ENCODE measurements at regions not wholly inside any gene's neighbourhood (a gene's known extent, or its start where the extent isn't known, plus 50 kb on each side); places are given as distances from the start of the nearest gene placed in this dataset.
"Not testable (repeated sequence)": the region's sequence is repeated elsewhere in the genome, so short reads cannot be mapped to it uniquely, and the experiment has no call there.

GRCh38 chr15:98088307-98088945 lies 127.9 kb downstream of the ARRDC4 start:
- DNase-seq (ENCODE audit: low spot score): not testable (repeated sequence)

- not testable (repeated sequence) for DNase-seq (ENCODE audit: low spot score)
These were observed 128.8 kb downstream of the ARRDC4 start for GRCh38 chr15:98089352-98089751.

DNA sequence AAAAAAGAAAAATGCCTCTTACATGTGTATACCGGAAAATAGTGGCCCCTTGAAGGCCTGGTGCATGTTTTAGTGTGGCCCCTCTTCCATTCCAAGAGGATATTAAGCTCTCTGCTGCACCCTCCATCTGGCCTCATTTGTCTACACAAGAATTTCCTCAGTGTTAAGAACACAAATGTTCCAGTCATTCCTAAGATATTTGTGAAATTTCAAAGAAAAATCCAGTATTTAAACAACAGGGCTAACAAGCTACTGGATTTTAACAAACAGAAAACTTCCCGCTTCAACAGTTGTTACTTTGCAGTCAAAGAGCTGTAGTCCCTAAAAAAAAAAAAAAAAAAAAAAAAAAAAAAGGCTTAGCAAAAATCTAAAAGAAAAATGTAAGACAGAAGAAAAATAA lies 137.5 kb downstream of the ARRDC4 start:
- not testable (repeated sequence) for DNase-seq (ENCODE audit: low spot score)

DNA sequence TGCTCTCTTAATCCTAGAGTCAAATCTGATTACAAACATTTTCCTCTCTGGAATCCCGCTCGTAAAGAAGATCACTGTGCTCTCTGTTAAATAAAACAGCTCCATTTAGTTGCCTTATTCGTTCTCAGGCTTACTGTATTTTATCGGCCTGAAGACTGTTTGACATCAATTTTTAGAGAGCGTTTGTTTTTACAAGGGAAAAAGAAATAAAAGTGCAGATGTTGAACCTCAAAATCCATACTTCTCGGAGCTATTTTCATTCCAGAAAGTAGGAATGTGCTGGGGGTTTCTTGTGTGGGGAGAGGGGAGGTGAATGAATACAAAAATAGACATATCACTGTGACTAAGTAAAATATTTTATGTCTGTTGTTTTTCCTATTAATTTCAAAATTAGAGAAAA lies 140.1 kb downstream of the ARRDC4 start:
- not testable (repeated sequence) for DNase-seq (ENCODE audit: low spot score)

- no peak for DNase-seq (ENCODE audit: low spot score)
These were observed 143.1 kb downstream of the ARRDC4 start for GRCh38 chr15:98103570-98103969.

- not testable (repeated sequence) for DNase-seq (ENCODE audit: low spot score)
These were observed 144.1 kb downstream of the ARRDC4 start for GRCh38 chr15:98104386-98105151.

DNA sequence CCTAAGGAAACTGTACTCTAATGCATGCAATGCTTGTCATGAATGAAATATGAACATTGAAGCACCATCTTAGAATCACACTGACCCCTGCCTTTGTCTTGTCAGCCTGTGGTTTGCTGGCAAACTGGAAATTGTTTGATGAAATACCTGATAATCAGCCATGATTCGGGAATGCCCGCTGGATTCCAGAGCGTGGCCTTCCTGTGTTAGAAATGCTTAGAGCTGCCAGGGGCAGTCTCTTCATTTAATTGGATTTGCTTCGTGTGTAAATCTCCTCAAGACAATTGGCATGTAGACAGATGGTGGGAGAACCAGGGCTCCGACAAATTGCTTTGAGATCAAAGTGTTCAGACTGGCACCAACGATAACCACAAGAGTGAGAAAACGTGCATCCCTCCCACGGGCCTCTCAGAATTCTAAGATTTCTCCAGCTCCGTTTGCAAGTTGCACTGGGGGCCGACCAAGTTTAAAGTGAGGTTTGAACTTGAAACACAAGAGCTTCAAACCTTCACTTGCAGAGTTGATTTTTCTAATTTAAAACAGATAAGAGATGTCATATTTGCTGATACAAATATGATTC lies 146.2 kb downstream of the ARRDC4 start:
- DNase-seq (ENCODE audit: low spot score): not testable (repeated sequence)

GRCh38 chr15:98111806-98112205 lies 151.3 kb downstream of the ARRDC4 start:
- DNase-seq (ENCODE audit: low spot score): no peak

DNA sequence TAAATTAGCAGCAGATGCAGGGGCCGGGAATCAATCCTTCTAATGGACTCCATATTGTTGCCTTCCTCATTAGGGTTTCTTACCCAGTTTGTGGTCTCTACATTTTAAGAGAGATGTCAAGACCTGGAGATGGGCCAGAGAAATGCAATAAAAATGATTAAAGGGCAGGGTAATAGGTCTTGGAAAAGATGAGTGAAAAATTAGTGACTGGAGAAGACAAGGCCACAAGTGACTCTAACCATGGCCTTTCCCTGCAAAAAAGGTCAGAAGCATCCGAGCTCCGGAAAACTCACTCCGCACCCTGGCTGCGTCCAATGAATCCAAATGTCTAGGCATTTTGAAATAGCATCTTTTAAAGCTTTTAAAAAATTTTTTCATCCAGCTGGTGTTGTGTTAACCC lies 152.8 kb downstream of the ARRDC4 start:
- no peak for DNase-seq (ENCODE audit: low spot score)

DNA sequence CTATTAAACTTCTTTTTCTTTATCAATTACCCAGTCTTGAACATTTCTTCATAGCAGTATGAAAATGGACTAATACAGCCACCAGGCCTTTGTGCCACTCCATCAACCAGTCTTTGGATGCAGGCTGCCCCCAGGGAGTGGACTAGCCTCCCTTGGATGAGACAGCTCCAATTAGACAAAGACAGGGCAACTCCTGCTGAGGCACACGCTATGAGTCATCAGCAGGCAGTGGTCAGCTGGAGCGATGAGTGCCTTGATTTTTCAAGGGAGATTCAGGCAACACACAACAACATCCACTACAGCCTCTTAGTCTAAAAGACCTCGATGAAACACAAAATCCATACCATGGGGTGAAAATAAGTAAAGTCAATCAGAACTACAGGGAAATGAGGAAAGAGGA lies 160.1 kb downstream of the ARRDC4 start:
- DNase-seq (ENCODE audit: low spot score): no peak

DNA sequence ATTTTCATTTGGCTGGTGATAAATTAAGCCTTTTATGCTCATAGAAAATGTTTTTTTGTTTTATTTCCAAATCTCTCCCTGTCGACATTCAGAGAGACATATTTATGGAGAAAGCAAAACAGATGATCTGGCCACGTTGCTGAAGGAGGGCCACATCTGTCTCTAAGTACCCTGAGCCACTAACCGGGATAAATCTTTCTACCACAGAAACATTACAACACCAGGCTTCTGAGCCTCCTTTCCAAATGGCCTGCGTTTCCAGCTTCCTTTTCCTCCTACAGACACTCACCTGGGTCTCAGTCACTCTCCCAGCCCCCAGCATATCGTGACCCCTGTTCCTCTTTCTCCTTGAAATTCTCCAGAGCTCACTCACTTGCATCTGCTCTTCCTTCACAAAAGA lies 161.0 kb downstream of the ARRDC4 start:
- DNase-seq (ENCODE audit: low spot score): no peak

DNA sequence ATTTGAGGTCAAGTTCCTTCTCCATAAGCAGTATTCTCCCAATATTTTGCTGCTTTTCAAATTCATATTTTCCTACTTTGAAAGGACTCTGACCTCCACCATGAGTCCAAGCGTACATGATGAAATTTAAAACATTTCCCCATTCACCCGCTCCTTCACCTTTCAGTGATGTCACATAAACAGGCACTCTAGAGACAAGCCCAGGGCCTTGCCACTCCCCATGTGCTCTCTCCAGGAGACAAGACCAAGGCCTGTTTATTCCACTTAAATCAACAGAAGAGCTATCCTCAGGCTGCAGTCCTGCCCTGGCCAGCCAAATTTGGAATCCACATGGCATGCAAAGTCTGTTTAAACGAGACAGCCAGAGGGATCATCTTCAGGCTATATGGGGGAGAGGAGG lies 161.5 kb downstream of the ARRDC4 start:
- DNase-seq (ENCODE audit: low spot score): no peak

DNA sequence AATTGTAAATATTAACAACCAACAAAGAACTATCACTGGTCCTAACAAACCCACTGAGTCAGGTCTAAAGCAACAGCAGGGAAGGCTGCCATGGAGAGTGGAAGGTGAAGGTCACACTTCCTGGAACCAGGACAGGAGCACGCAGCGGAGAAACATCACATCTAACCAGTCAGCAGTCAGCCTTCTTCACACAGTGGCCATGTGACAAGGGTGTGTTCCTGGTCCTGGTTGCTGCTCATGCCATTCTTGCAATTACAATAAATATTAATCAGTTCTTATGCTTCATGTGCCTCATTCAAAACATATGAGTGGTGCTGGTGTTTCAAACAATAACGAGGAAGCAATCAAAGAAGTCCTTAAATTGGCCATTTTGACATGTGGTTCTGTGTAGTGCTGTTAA lies 162.8 kb downstream of the ARRDC4 start:
- no peak for DNase-seq (ENCODE audit: low spot score)

GRCh38 chr15:98123834-98124233 lies 163.3 kb downstream of the ARRDC4 start:
- no peak for DNase-seq (ENCODE audit: low spot score)

- no peak for DNase-seq (ENCODE audit: low spot score)
These were observed 164.1 kb downstream of the ARRDC4 start for GRCh38 chr15:98124581-98124980.

DNA sequence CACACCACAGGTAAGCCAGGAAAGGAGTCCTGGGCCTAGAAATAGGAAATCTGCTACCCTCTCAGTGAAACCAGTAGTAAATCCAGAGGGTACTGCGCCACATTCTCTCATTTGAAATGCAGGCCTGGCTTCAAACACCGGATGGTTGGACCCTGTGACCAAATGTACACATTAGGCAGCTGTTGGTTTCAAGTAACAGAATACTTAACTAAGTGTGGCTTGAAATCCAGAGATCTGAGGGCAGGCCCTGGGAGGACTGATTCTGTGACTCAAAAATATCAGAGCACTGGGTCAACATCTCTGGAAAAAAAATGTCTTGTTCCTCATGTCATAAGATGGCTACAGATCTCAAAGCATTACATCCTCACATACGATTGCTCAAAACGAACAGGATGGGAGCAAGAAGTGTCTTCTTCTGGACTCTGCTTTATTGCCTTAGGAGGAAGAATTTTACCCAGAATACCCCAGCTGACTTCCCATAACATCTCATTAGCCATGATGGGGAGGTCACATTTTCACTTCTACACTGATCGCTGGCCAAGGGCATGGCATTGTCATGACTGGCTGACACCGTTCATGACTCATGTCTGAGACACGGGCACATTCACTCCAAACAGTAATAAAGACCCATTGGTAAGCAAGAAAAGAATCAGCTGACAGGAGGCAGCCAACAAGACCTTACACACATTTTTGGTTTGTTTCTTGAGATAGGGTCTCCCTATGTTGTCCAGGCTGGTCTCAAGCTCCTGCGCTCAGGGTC lies 166.0 kb downstream of the ARRDC4 start:
- no peak for DNase-seq (ENCODE audit: low spot score)

GRCh38 chr15:98127586-98127985 lies 167.1 kb downstream of the ARRDC4 start:
- DNase-seq (ENCODE audit: low spot score): no peak

DNA sequence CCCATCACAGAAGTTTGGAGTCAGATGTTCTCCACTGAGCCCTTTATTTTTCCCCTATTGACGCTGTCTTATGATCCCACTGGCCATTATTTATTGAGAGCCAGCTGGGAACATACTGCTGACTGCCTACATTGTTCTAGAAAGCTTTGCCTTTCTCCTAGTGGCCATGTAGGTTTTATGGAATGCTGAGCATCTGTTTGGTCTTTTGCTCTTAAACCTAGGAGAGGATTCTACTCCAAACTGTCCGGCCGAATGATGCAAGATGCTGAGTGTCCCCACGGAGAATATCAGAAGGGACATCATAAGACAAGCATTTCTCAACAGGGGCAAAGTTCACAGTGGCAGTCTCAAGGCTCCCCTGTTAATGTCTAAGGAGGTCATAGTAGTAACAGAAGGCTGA lies 171.4 kb downstream of the ARRDC4 start:
- no peak for DNase-seq (ENCODE audit: low spot score)

DNA sequence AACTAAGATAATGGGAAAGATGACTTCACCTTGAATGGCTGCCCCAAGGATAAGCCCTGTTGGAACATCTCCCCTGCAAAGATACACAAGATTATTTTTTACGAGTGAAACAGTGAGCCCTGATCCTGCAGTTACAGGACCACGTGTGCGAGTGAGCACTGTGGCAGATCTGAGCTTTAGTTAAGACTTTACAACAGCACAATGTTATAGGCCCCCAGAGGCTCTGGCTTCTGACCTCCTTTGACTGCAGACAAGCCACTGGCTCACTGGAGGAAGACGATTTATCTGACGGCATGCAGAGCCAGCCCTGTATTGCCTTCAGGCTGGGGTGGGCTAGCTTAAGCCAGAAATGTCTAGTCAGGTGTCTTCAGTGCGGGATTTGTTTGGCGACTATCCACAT lies 174.4 kb downstream of the ARRDC4 start:
- DNase-seq (ENCODE audit: low spot score): no peak

DNA sequence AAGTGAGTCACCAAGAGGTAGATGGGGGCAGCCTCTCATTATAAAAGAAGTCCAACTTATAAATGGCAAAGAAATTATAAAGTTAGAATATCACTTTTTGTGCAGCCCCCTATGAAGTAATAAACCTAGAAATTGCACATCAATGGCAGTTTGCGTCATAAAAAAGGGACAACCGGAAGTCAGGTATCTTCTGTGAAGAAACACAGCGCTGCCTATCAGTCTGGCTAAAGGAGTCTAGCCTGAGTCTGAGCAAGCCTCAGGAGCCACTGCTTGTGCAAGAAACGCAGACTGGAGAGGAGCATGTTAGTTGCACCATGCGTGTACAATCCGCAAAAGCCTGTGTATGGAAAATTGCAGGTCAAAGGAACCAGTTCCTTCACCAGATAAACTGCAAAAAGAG lies 178.4 kb downstream of the ARRDC4 start:
- DNase-seq (ENCODE audit: low spot score): no peak

- DNase-seq (ENCODE audit: low spot score): no peak
These were observed 178.8 kb downstream of the ARRDC4 start for GRCh38 chr15:98139337-98139736.

- DNase-seq (ENCODE audit: low spot score): no peak
These were observed 182.1 kb downstream of the ARRDC4 start for GRCh38 chr15:98142572-98142971.

- no peak for DNase-seq (ENCODE audit: low spot score)
These were observed 182.6 kb downstream of the ARRDC4 start for GRCh38 chr15:98143116-98143515.
